ENCODE measurements at regions not wholly inside any gene's neighbourhood (a gene's known extent, or its start where the extent isn't known, plus 50 kb on each side); places are given as distances from the start of the nearest gene placed in this dataset.

- Histone ChIP-seq H3K27me3 (ENCODE audit: control insufficient read depth, insufficient read depth, low read length) (no peaks in the 10 kb centered on the region), H3K4me3 (ENCODE audit: low read depth, low read length) (no peak overlapping the region), H3K36me3 (ENCODE audit: control insufficient read depth, insufficient read depth, low read length) (no peaks in the 10 kb centered on the region)
- TF ChIP-seq CTCF (IDR thresholded peaks at IDR 0.05; ENCODE audit: insufficient read depth, low read length, poor library complexity, severe bottlenecking): no peak
- DNase-seq (ENCODE audit: low read depth): no peak
Measured at GRCh38 chr12:108442910-108443309, 72.2 kb upstream of the FICD start.

GRCh38 chr12:108442067-108442466 is 73.0 kb upstream of the FICD start:
- Histone ChIP-seq H3K36me3 (ENCODE audit: control insufficient read depth, insufficient read depth, low read length) (no peaks in the 10 kb centered on the region), H3K27me3 (ENCODE audit: control insufficient read depth, insufficient read depth, low read length) (no peaks in the 10 kb centered on the region), H3K4me3 (ENCODE audit: low read depth, low read length) (no peak overlapping the region)
- no peak for TF ChIP-seq CTCF (IDR thresholded peaks at IDR 0.05; ENCODE audit: insufficient read depth, low read length, poor library complexity, severe bottlenecking)
- no peak for DNase-seq (ENCODE audit: low read depth)

GRCh38 chr12:108441549-108441948 is 73.5 kb upstream of the FICD start:
- no peak for TF ChIP-seq CTCF (IDR thresholded peaks at IDR 0.05; ENCODE audit: insufficient read depth, low read length, poor library complexity, severe bottlenecking)
- Histone ChIP-seq H3K27me3 (ENCODE audit: control insufficient read depth, insufficient read depth, low read length) (no peaks in the 10 kb centered on the region), H3K4me3 (ENCODE audit: low read depth, low read length) (no peak overlapping the region), H3K36me3 (ENCODE audit: control insufficient read depth, insufficient read depth, low read length) (no peaks in the 10 kb centered on the region)
- DNase-seq (ENCODE audit: low read depth): no peak

- Histone ChIP-seq H3K36me3 (ENCODE audit: control insufficient read depth, insufficient read depth, low read length) (no peaks in the 10 kb centered on the region), H3K4me3 (ENCODE audit: low read depth, low read length) (no peak overlapping the region), H3K27me3 (ENCODE audit: control insufficient read depth, insufficient read depth, low read length) (no peaks in the 10 kb centered on the region)
- DNase-seq (ENCODE audit: low read depth): no peak
- no peak for TF ChIP-seq CTCF (IDR thresholded peaks at IDR 0.05; ENCODE audit: insufficient read depth, low read length, poor library complexity, severe bottlenecking)
Measured at GRCh38 chr12:108440736-108441135, 74.3 kb upstream of the FICD start.

GRCh38 chr12:108438667-108439066 is 76.4 kb upstream of the FICD start:
- Histone ChIP-seq H3K36me3 (ENCODE audit: control insufficient read depth, insufficient read depth, low read length) (no peaks in the 10 kb centered on the region), H3K4me3 (ENCODE audit: low read depth, low read length) (no peak overlapping the region), H3K27me3 (ENCODE audit: control insufficient read depth, insufficient read depth, low read length) (no peaks in the 10 kb centered on the region)
- no peak for TF ChIP-seq CTCF (IDR thresholded peaks at IDR 0.05; ENCODE audit: insufficient read depth, low read length, poor library complexity, severe bottlenecking)
- DNase-seq (ENCODE audit: low read depth): no peak

GRCh38 chr12:108432423-108433121 is 82.5 kb upstream of the FICD start:
- no peak overlapping the region for H3K4me3 ChIP-seq (ENCODE audit: low read depth, low read length)
- no peak for DNase-seq (ENCODE audit: low read depth)
- no peaks in the 10 kb centered on the region for H3K36me3 ChIP-seq (ENCODE audit: control insufficient read depth, insufficient read depth, low read length)
- TF ChIP-seq CTCF (IDR thresholded peaks at IDR 0.05; ENCODE audit: insufficient read depth, low read length, poor library complexity, severe bottlenecking): no peak
- no peaks in the 10 kb centered on the region for H3K27me3 ChIP-seq (ENCODE audit: control insufficient read depth, insufficient read depth, low read length)
